DND-41 (cell line): ENCODE measurements at regions not wholly inside any gene's neighbourhood (a gene's known extent, or its start where the extent isn't known, plus 50 kb on each side); places are given as distances from the start of the nearest gene placed in this dataset.

ENCODE experiments used
- CTCF ChIP-seq: IDR thresholded peaks from 2 replicates; pipeline ENCODE4 v1.5.1; 2012; ENCODE audit warnings: borderline replicate concordance, low read length, moderate library complexity, mild to moderate bottlenecking; ENCODE audit not compliant: poor library complexity, severe bottlenecking; ENCODE audit errors: extremely low read depth
- EZH2 ChIP-seq: IDR thresholded peaks from 3 replicates; pipeline ENCODE4 v1.6.1; 2012; ENCODE audit warnings: borderline replicate concordance, low read depth, mild to moderate bottlenecking, moderate library complexity, low read length, inconsistent platforms; ENCODE audit not compliant: severe bottlenecking

GRCh38 chr19:29056535-29056934, 156.4 kb downstream of the UQCRFS1 start:
- TF ChIP-seq CTCF: no peak
- no peak for TF ChIP-seq EZH2
